Hepatocyte (in vitro differentiated cells): ENCODE measurements at regions not wholly inside any gene's neighbourhood (a gene's known extent, or its start where the extent isn't known, plus 50 kb on each side); places are given as distances from the start of the nearest gene placed in this dataset.

Source experiments
- EZH2phosphoT487 ChIP-seq: fragments of 200-600 bp; sonication (generic); IDR thresholded peaks from one replicate; pipeline ENCODE4 v1.6.1; 2018; ENCODE audit warnings: antibody characterized with exemption, mild to moderate bottlenecking, low read depth, moderate library complexity; ENCODE audit not compliant: unreplicated experiment, severe bottlenecking
- TF ChIP-seq, protein P1 (sequence below): fragments of 200-600 bp; sonication (generic); IDR thresholded peaks from 2 replicates; pipeline ENCODE4 v1.5.1; 2016; ENCODE audit warnings: antibody characterized with exemption, mild to moderate bottlenecking; ENCODE audit not compliant: poor library complexity

DNA sequence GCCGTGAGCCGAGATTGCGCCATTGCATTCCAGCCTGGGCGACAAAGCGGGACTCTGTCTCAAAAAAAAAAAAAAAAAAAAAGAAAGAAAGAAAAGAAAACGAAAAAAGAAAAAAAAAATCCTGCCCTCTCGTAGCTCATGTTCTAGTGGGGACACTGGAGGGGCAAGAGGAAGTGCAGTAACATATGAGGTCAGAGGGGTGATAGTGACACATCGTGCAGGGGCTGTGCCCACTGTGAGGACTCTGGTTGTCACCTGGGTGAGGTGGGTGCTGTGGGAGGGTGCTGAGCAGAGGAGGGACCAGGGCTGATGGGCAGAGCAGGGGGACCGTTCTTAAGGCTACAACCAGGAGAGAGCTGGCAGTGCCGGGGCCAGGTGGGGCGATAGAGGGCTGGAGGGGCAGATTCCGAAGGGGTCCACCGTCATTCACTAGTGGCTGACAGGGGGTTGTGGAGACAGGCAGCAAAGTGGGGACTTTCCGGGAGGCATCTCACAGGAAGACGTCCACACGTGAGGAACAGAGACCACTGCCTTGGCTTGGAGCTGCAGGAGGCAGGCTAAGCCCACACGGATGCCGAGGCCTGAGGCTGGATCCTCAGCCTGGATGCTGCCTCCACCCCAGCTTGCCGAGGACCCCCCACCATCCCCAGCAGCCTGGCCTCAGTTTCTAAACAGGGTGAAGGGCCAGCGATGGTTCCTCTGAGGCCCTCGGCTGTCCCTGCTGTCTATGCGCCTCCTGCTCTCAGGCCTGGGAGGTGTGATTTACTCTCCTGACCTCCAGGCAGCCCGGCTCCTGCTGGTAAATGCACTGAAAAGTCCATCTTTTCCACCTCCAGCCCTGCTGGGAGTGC is 154.3 kb upstream of the IQSEC1 start:
- TF ChIP-seq, protein P1, sequence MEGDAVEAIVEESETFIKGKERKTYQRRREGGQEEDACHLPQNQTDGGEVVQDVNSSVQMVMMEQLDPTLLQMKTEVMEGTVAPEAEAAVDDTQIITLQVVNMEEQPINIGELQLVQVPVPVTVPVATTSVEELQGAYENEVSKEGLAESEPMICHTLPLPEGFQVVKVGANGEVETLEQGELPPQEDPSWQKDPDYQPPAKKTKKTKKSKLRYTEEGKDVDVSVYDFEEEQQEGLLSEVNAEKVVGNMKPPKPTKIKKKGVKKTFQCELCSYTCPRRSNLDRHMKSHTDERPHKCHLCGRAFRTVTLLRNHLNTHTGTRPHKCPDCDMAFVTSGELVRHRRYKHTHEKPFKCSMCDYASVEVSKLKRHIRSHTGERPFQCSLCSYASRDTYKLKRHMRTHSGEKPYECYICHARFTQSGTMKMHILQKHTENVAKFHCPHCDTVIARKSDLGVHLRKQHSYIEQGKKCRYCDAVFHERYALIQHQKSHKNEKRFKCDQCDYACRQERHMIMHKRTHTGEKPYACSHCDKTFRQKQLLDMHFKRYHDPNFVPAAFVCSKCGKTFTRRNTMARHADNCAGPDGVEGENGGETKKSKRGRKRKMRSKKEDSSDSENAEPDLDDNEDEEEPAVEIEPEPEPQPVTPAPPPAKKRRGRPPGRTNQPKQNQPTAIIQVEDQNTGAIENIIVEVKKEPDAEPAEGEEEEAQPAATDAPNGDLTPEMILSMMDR, result no peak
- TF ChIP-seq EZH2phosphoT487, result no peak
